ENCODE measurements at regions not wholly inside any gene's neighbourhood (a gene's known extent, or its start where the extent isn't known, plus 50 kb on each side); places are given as distances from the start of the nearest gene placed in this dataset.

- TF ChIP-seq, protein P1, sequence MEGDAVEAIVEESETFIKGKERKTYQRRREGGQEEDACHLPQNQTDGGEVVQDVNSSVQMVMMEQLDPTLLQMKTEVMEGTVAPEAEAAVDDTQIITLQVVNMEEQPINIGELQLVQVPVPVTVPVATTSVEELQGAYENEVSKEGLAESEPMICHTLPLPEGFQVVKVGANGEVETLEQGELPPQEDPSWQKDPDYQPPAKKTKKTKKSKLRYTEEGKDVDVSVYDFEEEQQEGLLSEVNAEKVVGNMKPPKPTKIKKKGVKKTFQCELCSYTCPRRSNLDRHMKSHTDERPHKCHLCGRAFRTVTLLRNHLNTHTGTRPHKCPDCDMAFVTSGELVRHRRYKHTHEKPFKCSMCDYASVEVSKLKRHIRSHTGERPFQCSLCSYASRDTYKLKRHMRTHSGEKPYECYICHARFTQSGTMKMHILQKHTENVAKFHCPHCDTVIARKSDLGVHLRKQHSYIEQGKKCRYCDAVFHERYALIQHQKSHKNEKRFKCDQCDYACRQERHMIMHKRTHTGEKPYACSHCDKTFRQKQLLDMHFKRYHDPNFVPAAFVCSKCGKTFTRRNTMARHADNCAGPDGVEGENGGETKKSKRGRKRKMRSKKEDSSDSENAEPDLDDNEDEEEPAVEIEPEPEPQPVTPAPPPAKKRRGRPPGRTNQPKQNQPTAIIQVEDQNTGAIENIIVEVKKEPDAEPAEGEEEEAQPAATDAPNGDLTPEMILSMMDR (IDR thresholded peaks at IDR 0.05; ENCODE audit: low read depth, low read length), result no peak
- no peak for TF ChIP-seq EZH2phosphoT487 (IDR thresholded peaks at IDR 0.05; ENCODE audit: low read depth)
Measured at GRCh38 chr2:186984481-186984880, 135.5 kb upstream of the ZSWIM2 start.

All from OCI-LY3 (cell line).